Fibroblast of pulmonary artery (primary cell): ENCODE measurements at regions not wholly inside any gene's neighbourhood (a gene's known extent, or its start where the extent isn't known, plus 50 kb on each side); places are given as distances from the start of the nearest gene placed in this dataset.

Source experiments
- DNase-seq: peaks from one replicate; pipeline ENCODE4 v3.0.0-alpha.2; 2010; ENCODE audit warnings: low read depth
- H3K4me3 ChIP-seq: replicated peaks from 2 replicates; pipeline ENCODE4 v1.5.1; 2011; ENCODE audit warnings: low read depth, mild to moderate bottlenecking, control low read depth, low read length, moderate library complexity
- CTCF ChIP-seq: IDR thresholded peaks from 2 replicates; pipeline ENCODE4 v1.5.1; 2011; ENCODE audit warnings: mild to moderate bottlenecking, control low read depth, low read length, inconsistent platforms; ENCODE audit errors: missing control alignments

GRCh38 chr2:145324748-145325147 lies 804.8 kb upstream of the ZEB2 start:
- H3K4me3 ChIP-seq: no peak overlapping the region
- TF ChIP-seq CTCF: no peak
- DNase-seq: no peak

- TF ChIP-seq CTCF: no peak
- peak; percentile 8 for DNase-seq
- no peak overlapping the region for H3K4me3 ChIP-seq
These were observed 803.6 kb upstream of the ZEB2 start for GRCh38 chr2:145323512-145323911.

GRCh38 chr2:145321344-145321743 lies 801.4 kb upstream of the ZEB2 start:
- no peak for DNase-seq
- no peak overlapping the region for H3K4me3 ChIP-seq
- no peak for TF ChIP-seq CTCF

GRCh38 chr2:145316496-145316895 lies 796.6 kb upstream of the ZEB2 start:
- DNase-seq: no peak
- no peak for TF ChIP-seq CTCF
- no peak overlapping the region for H3K4me3 ChIP-seq

- H3K4me3 ChIP-seq: no peak overlapping the region
- DNase-seq: no peak
- no peak for TF ChIP-seq CTCF
These were observed 795.1 kb upstream of the ZEB2 start for GRCh38 chr2:145315053-145315452.

- no peak for DNase-seq
- H3K4me3 ChIP-seq: no peak overlapping the region
- TF ChIP-seq CTCF: no peak
These were observed 794.3 kb upstream of the ZEB2 start for GRCh38 chr2:145314119-145314633.

GRCh38 chr2:145305889-145306288 lies 786.0 kb upstream of the ZEB2 start:
- no peak for TF ChIP-seq CTCF
- DNase-seq: no peak

More at GRCh38 chr2:145305889-145306288, 786.0 kb upstream of the ZEB2 start:
- H3K4me3 ChIP-seq: no peak overlapping the region
